IPS-18c (cell line): ENCODE measurements at regions not wholly inside any gene's neighbourhood (a gene's known extent, or its start where the extent isn't known, plus 50 kb on each side); places are given as distances from the start of the nearest gene placed in this dataset.

ENCODE experiments used
- H3K4me3 ChIP-seq: 2 replicates; pipeline ENCODE4 v1.7.0; 2013; ENCODE audit warnings: low read depth, mild to moderate bottlenecking, low read length, moderate library complexity; ENCODE audit not compliant: insufficient read depth
- H3K9me3 ChIP-seq: one replicate; pipeline ENCODE4 v1.6.1; 2013; ENCODE audit warnings: mild to moderate bottlenecking, low read length, moderate library complexity; ENCODE audit not compliant: control insufficient read depth, insufficient read depth

DNA sequence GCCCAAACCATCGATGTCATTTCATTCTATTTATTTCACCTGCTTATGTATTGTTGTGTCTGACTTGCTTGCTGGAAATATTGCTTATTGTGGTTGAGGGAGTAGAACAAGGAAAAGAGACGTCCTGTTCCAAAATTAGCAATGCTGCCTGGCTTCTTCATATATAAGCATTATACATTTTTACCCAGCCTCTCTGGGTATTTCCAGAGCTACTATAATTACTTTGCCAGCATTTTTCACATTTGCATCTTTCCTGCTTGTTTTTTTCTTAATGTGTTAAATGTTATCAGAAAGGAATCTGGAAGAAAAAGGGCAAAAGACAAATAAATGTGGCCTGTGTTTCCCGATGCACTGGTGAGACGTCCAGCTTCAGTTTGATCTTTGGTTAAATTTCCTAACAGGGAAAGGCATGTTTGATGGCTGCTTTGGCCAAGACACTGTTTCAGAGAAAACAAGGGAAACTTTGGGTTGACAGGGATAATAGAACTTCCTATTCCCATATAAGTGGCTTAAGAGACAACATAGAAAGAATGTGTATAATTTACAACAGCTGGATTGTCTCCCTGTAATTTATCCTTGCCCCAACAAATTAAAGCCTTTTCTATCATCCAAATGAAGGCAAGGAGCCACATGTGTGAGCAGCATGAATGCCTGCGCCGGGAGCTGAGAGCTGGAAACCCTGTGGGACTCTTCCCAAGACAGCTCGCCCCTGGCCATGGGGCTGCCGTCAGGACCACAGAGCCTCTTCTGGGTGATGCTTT, 671.1 kb upstream of the CELF2 start:
- Histone ChIP-seq H3K9me3 (no peaks in the 10 kb centered on the region), H3K4me3 (no peak overlapping the region)

DNA sequence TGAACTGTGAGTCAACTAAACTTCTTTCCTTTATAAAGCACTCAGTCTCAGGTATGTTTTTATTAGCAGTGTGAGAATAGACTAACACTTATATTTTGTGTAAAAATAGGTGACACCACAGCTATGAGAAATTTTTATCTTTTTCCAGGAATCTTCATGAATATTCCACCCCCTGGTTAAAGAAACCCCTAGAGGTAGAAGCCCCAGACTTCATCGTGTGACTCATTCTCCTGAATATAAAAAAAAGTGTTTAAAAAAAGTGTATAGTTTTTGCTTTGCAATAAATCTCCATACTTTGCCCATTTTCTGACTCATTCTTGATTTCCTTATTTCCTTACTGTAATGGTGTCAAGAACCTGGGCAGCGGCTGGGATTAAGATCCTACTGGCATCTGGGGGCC, 667.6 kb upstream of the CELF2 start:
- Histone ChIP-seq H3K4me3 (no peak overlapping the region), H3K9me3 (no peaks in the 10 kb centered on the region)

DNA sequence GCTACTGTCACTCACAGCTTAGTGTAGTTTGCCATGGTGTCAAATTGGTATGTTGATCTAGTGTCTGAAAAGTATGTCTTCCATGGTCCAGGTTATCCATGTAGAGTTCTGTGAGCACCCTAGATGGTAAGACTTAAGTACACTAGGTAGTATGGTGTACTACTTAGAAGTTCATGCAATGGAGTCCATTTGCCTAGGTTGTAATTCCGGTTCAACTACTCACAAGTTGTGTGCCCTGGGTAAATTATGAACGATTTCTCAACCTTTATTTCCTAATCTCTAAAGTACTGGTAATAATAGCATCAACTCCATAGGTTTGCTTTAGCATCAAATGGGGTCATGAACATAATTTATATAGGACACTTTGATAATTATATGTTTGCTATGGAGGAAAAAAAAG, 666.2 kb upstream of the CELF2 start:
- H3K4me3 ChIP-seq, result no peak overlapping the region
- H3K9me3 ChIP-seq, result no peaks in the 10 kb centered on the region

DNA sequence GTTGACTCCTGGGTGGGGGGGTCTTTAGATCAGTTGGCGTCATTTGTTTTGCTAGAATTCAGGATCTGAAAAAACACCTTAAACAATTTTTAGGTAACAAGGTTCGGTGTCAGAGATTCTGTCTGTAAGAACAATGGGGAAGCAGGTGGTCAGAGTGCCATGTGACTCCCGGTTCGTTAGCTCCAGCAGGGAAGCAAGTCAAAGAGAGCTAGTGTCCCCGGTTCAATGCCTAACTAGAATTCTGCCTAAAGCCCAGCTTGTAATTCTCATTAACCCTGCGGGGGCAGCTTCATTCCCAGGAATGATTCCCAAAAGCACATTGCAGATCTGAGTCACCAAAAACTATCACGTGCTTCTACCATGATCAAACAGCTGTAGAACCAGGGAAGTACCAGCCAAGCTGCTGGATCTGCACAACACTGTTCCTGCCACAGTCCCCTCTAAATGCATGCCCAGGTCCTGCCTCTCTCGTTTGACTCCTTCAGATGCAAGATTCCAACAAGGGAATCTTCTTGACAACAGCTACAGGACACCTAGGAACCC, 664.3 kb upstream of the CELF2 start:
- H3K9me3 ChIP-seq, result no peaks in the 10 kb centered on the region
- no peak overlapping the region for H3K4me3 ChIP-seq

DNA sequence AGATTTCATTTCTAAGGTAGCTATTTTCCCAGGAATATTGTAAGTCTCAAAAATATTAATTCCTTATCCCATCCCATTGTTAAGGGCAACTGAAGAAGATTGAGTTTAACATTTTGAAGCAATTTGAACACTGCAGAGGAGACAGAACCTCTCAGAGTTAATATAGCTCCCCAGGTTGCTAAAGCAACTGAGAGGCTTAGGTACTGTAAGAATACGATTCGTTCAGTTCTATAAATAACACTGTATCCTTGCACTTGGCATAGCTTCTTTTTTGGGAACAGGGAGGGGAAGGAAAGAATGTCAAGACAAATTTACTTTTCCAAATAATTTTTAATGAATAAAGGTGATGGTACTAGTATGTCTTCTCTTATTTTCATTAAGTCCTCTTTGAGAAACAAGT, 658.4 kb upstream of the CELF2 start:
- no peaks in the 10 kb centered on the region for H3K9me3 ChIP-seq
- H3K4me3 ChIP-seq, result no peak overlapping the region

DNA sequence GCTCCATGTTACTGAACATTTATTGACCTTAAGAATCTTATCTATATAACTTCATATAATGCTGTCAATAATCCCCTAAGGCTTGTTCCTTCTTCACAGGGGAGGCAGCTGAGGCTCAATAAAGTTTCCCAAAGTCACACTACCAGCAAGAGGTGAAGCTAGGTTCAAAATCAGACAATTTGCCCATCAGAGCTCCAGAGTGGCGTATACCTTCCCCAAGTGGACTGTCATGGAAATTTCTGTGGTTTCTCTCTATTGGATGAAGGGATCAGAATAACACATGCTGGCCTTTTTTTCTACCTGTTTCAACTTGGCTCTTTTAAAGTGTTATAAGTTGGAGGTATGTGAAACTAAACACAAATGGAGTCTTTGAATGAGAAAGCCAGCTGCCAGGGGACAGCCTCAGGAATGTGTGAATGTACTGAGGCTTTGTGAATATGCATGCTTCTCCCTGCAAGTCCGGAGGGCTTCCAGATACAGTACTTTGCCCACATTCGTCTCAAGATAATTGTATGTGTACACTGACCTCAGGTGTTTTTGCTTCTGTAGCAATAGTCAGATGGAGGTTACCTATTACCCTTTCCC, 656.3 kb upstream of the CELF2 start:
- no peak overlapping the region for H3K4me3 ChIP-seq
- H3K9me3 ChIP-seq, result no peaks in the 10 kb centered on the region

DNA sequence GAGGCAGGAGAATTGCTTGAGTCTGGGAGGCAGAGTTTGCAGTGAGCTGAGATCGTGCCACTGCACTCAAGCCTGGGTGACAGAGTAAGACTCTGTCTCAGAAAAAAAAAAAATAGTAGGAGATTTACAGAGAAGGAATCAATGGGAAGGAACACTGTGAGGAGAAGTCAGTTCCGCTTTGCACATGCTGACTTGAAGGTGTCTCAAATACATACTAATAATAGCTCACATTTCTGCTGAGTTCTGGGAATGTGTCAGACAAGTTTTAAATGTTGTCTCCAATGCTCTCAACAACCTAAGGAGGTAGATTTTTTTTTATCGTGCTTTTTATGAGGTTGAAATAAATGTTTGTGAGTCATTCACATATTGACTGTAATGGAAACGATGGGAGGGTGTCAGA, 654.9 kb upstream of the CELF2 start:
- Histone ChIP-seq H3K9me3 (no peaks in the 10 kb centered on the region), H3K4me3 (no peak overlapping the region)

DNA sequence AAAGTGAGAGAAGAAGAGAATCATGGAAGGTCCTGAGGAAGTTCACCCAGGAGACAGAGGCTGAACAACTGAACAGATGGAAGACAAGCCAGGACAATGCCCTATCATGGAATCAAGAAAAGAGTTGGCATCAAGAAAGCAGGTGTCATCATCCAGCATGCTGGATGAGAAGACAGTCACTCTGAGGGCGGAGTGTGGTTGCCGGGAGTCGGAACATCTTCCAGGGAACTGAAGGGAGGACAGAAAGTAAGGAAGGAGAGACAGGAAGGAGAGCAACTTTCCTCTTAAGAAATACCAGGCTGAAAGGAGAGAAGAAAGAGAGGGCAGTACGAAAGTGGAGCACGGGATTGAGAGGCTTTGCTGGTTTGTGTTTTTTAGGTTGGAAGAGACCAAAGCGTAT, 654.5 kb upstream of the CELF2 start:
- no peaks in the 10 kb centered on the region for H3K9me3 ChIP-seq
- H3K4me3 ChIP-seq, result no peak overlapping the region

DNA sequence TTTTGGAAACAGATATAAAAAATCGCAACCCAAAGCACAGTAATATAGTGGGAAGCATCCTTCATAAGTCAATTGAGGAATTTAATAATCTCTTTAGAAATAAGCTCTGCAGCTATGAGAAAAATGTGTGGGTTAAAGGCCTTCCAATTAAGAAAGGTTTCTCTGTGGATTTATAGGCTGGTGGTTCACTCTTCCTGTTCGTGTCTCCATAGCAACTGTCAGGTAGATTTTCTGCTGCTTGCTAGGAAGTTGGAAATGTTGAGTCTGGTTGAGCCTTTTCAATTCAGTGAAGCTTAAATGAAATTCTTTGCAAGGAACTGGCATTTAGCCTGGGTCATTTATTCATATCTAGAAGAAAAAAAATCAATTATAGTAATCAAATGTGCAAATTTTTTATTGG, 652.8 kb upstream of the CELF2 start:
- no peaks in the 10 kb centered on the region for H3K9me3 ChIP-seq
- H3K4me3 ChIP-seq, result no peak overlapping the region

DNA sequence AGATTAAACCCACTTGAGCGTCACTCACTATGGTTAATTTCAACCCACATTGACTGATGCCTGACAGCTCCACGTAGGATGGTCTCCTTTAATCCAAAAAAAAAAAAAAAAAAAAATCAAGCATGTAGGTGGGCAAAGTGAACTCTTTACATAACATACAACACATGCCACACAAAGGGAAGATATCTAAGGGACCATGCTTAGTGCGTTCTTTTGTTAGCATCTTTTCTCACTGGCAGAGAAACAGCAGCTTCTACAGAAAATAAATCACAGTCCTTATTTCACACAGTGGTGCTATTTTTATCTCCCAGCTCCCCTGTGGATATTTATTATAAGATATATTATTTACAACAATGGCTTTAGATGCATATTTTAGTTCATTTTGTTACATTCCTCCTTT, 652.0 kb upstream of the CELF2 start:
- Histone ChIP-seq H3K9me3 (no peaks in the 10 kb centered on the region), H3K4me3 (no peak overlapping the region)

DNA sequence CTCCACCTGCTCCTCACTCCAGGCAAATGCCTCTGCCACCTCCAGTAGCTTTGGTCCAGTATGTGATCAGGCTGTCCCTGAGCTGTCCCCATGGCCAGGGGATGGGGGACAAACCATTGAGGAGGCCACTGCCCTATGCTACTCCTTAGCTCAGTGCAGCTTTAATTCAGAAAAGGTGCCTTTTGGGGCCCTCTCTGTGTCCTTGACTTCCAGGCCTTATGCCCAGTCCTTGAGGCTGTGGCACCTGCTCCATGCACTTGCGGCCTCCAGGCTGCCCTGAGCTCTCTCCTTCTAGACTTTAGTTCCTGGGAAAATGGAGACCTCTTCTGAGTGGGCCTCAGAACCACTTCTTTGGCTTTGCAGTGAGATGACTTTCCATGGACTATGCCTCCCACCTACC, 650.8 kb upstream of the CELF2 start:
- H3K9me3 ChIP-seq, result no peaks in the 10 kb centered on the region
- H3K4me3 ChIP-seq, result no peak overlapping the region

DNA sequence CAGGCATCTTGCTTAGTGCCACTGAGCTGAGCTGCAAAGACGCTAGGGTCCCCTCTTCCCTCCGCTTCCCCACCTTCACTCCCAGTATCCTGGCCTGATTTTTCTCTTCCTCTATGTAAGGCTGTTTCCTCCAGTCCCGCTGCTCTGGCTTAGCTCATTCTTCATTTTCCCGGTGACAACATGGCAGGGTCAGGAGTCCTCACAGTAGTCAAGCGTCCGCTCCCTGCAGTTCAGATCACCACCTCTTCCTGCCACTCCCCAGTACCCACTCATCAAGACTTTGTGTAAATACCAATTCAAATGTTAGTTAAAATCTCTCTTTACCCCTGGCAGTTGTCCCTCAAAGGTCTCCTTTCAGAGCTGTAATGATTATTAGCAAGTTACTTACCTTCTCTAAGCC, 650.4 kb upstream of the CELF2 start:
- H3K4me3 ChIP-seq, result no peak overlapping the region
- no peaks in the 10 kb centered on the region for H3K9me3 ChIP-seq

DNA sequence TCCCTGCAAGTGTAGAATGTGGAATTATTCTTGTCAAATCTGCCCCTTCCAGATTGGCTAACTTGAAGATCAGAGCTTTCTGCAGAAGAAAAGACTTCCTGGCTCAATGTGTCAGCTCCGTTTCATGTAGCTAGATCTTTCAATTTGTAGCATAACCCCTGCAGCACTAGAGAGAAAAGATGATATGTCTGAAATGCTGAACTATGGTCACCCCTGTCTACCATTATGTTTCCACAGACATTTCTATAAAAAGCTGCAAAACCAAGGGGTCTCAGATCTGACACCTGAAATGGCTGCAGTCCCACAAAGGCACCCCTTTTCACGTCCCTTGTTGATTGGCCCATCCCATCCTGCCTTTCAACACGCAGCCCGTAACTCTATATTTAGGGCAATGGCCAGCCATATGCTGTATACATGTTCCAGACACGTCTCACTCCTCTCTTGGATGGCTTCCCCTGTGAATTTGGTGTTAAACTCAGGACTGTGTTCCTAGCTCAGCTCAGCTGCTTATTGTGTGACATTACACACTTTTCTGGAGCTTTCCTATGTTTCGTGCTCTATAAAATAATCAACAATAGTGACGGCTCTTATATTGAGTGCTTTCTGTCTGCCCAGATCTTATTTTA, 648.6 kb upstream of the CELF2 start:
- H3K4me3 ChIP-seq, result no peak overlapping the region
- no peaks in the 10 kb centered on the region for H3K9me3 ChIP-seq

DNA sequence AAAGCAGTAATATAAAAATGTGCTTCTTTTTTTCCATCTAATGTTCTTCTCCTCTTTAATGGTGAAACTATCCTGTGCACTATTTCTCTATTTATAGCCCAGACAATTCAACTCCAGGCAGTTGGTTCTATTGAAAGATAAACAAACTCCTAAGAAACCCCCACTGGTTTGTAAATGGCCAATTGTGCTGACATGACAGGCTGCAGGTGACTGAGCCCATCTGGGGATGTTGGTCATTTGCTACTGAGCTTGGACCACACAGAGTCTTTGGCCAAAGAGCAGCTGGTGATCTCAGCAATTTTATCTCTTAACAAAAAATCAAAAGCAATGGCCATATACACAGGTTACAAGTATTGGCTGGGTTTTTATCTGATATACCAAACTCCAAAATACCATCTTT, 631.8 kb upstream of the CELF2 start:
- Histone ChIP-seq H3K4me3 (no peak overlapping the region), H3K9me3 (no peaks in the 10 kb centered on the region)

DNA sequence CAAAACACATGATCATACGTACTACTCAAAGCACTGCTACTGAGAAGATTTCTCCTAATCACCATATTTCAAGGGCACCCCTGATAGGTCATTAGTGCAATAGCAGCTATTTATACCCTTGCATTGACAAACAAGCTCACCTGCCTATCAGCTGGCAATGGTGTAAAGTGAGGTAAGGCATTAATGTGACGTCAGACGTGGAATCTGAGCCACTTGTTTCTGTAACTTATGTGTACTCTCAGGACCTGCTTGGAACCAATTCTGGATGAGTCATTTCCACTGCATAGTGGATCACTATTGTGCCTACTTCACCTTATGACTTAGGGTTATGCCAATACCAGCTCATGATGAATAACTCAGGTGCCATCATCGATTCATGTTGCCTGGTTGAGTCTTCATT, 628.5 kb upstream of the CELF2 start:
- Histone ChIP-seq H3K9me3 (no peaks in the 10 kb centered on the region), H3K4me3 (no peak overlapping the region)

DNA sequence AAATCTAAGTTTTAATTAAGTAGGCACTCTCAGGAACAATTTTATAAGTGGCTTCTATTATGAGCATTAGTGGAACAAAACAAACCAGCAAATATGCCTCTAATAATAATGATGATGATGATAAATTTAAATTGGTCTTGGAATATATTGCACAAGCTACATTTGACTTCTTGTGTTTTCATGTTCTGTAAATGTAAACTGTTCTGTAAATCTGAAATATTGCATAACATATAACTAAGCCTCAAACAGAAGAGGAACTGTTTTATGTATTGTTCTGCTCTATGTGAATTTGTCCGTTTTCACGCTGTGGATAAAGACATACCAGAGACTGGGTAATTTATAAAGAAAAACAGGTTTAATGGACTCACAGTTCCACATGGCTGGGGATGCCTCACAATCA, 625.2 kb upstream of the CELF2 start:
- no peak overlapping the region for H3K4me3 ChIP-seq
- H3K9me3 ChIP-seq, result no peaks in the 10 kb centered on the region

DNA sequence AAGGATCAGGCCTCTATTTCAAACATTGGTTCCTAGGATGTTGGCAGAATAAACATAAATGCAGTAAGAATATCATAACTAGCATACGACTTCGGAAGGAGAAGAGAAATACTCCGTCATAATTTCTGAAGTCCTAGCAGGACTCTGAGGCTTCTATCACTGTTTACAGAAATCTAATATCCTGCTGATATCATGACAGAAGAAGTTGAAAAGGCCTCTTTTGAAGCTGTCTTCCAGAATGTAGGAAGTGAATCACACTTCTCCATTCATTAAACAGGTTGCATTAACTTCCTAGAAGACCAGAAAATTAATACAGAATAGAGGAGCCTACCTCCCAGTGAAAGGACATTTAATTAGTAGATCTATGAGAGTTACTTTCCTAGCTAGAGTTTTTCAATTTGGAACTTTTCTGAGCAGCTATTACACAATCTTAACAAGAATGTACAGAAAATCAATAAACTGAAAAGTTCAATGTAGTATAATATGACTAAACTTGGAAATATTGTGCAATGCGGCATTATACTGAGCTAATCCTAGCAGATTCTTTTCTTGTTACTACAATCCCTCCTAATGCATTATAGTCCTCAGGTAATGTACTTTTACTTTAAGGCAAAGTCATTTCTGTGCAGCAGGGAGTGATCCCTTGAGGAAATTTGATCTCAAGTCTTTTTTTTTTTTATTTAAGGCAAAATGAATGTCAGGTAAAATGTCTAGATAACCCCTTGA, 622.6 kb upstream of the CELF2 start:
- Histone ChIP-seq H3K9me3 (no peaks in the 10 kb centered on the region), H3K4me3 (no peak overlapping the region)

DNA sequence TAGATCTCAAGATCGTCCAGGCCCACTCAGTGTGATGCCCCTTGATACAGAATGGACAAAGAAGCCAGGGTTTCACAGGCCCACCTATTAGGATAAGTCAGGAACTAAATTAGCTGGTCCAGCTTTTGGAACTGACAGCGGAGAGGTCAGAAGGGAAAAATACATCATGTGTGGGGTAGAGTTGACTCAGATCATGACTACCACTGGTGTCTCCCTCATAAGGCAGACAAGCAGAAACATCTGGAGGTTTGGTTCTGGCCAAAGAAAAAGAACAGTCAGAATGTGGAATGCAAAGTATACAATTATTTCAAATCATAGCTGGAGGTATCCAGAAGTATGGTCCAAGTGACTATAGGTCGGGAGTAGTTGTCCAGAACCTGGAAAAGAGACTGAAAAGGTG, 621.1 kb upstream of the CELF2 start:
- H3K9me3 ChIP-seq, result no peaks in the 10 kb centered on the region
- no peak overlapping the region for H3K4me3 ChIP-seq
